ENCODE measurements at regions not wholly inside any gene's neighbourhood (a gene's known extent, or its start where the extent isn't known, plus 50 kb on each side); places are given as distances from the start of the nearest gene placed in this dataset.
A peak's percentile ranks its signal among the peaks of the same experiment; 100 is the strongest.

DNA sequence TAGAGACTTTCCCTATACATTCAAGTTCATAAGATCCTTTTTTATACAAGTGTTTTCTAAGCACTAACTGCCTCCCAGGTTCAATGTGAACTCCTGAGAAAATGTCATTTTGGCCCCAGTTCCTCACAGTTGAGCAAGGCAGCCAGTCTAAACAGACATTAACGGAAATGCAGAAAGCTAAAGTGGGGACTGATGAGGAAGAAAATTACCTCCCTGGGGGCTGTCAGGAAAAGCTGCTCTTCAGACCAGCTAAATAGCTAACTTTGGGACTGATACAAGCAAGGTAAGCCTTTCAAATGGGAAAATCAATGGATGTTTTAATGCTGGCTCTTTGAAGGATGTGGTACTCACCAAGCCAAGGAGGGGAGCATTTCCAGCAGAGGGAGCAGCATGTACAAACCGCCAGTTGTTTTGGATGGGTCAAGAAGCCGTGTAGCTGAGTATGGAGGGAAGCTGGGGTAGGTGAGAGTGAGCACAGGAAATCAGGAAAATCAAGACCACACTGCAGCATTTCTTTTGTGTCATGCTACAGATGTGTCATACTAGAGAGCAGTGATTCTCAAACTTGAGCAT, 180.8 kb upstream of the CHD6 start:
- no peak for DNase-seq (ENCODE audit: low read depth in 2 of 3, low spot score in 1 of 3)

DNA sequence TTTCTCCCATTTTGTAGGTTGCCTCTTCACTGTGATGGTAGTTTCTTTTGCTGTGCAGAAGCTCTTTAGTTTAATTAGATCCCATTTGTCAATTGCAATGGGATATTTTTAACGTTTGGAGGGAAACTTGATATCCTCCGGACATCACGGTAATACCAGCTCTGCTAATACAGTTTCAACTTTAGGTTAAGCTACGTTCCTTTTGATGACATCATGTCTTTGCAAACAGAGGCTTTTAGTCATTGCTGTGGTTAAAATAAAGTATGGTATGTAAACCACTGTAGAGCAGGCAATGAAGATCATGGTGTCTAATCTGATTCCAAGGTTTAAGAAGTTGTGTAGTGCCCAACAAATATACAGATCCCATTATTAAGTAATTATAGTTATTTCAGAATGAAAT, 168.0 kb upstream of the CHD6 start:
- no peak for DNase-seq (ENCODE audit: low read depth in 2 of 3, low spot score in 1 of 3)

DNA sequence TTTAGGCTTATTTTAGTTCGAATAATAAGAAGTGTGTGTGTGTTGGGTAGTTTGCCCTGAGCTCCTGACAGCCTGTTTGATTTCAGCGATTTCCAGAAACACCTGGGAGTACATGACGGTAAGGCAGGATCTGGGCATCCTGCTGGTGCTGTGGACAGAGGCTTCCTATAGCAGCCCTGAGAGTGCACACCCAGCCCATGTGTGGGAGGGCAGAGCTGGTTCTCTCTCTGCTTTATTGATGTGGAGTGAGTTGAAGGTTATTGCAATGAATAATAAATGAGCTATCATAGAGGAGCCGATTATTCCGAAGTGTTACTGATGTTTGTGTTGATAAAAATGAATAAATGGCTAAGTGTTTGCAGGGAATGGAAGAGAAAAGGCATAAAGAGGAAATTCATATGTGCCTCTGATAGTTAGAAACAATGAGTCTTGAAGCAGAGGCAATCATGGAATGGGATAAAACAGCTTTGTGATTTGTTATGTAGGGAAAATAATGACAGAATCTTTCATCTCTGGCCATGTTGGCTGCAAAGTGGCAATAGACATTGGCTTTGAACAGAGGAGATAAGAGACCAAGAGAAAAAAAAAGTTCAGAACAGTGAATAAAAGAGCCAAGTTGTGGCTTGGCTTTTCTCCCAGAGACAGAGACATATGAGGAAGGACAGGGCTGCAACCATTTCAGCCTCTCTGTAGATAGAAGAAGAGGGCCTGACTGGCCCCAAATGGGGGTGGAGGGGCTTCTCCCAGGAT, 166.2 kb upstream of the CHD6 start:
- no peak for DNase-seq (ENCODE audit: low read depth in 2 of 3, low spot score in 1 of 3)

DNA sequence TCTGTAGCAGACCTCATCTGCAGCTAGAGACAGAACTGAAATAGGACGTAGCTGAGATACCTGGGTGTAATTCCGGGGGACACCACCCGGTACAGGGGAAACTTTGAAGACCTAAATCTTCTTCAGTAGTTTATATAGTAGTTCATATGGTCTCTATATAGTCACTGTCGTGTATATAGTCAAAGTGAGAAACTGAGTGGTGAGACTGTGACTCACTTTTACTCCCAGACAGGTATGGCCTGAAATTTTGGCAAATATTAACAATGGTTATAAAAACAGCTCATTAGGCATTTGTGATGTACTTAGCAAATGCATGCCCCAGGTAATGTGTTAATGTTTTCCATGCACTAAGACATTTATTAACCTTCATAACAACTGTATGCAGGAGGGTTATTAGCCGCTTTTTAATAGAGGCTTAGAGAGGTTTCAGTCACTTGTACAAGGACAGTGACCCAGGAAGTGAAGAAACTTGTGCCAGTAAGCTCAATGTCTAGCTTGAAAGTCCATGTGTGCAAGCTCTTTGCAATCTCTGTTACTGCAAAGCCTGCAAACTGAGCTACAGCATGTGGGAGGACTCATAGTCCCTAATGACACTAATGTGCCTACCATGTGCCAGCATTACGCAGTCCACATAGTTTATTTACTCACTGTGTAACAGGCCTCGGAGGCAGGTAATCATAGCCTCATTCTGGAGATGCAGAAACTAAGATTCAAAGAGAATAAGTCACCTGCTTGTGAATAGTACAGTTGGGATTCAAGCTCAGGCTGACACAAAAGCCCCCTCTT, 165.4 kb upstream of the CHD6 start:
- no peak for DNase-seq (ENCODE audit: low read depth in 2 of 3, low spot score in 1 of 3)

DNA sequence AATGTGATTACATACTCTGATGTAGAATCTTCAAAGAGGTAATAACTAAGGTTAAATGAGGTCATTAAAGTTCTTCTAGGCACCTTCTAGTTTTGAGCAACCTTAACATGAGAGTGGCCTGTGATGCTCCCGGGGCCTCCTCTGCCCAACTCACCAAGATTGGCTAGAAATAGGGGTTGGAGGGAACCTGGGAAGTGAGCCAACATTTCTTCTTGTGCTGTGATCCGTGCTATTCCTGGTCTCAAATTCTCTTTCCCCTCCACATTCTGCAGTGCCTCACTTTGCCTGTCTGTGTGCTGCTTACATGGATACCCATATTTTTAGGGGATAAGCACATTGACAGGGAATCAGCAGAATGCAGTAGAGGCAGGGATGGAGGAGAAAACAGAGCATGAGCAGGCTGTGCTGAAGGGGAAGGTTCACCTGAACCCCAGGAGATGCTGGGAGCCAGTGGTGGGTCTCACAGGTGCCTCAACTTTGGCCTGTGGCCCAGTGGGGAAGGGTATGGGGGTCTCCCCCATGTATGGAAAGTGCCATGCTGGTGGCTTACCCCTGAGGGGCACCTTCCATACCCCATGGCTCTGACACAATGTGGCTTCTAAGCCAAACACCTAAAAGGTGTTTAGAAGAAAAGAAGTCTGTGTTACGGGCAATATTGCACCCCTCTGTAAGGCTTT, 164.7 kb upstream of the CHD6 start:
- DNase-seq (ENCODE audit: low read depth in 2 of 3, low spot score in 1 of 3), result no peak

- DNase-seq (ENCODE audit: low read depth in 2 of 3, low spot score in 1 of 3), result no peak
Observed at GRCh38 chr20:41782255-41782654, 164.1 kb upstream of the CHD6 start.

GRCh38 chr20:41776421-41776820, 158.2 kb upstream of the CHD6 start:
- no peak for DNase-seq (ENCODE audit: low read depth in 2 of 3, low spot score in 1 of 3)

- no peak for DNase-seq (ENCODE audit: low read depth in 2 of 3, low spot score in 1 of 3)
Observed at GRCh38 chr20:41774291-41774690, 156.1 kb upstream of the CHD6 start.

- no peak for DNase-seq (ENCODE audit: low read depth in 2 of 3, low spot score in 1 of 3)
Observed at GRCh38 chr20:41770965-41771364, 152.8 kb upstream of the CHD6 start.

- no peak for DNase-seq (ENCODE audit: low read depth in 2 of 3, low spot score in 1 of 3)
Observed at GRCh38 chr20:41770427-41770826, 152.2 kb upstream of the CHD6 start.

- no peak for DNase-seq (ENCODE audit: low read depth in 2 of 3, low spot score in 1 of 3)
Observed at GRCh38 chr20:41769592-41770018, 151.4 kb upstream of the CHD6 start.

GRCh38 chr20:41750137-41750536, 132.0 kb upstream of the CHD6 start:
- no peak for DNase-seq (ENCODE audit: low read depth in 2 of 3, low spot score in 1 of 3)

GRCh38 chr20:41748756-41749582, 130.8 kb upstream of the CHD6 start:
- no peak for DNase-seq (ENCODE audit: low read depth in 2 of 3, low spot score in 1 of 3)

- DNase-seq (ENCODE audit: low read depth in 2 of 3, low spot score in 1 of 3), result no peak
Observed at GRCh38 chr20:41748051-41748450, 129.9 kb upstream of the CHD6 start.

GRCh38 chr20:41747226-41747625, 129.0 kb upstream of the CHD6 start:
- DNase-seq (ENCODE audit: low read depth in 2 of 3, low spot score in 1 of 3), result no peak

- no peak for DNase-seq (ENCODE audit: low read depth in 2 of 3, low spot score in 1 of 3)
Observed at GRCh38 chr20:41746635-41747034, 128.5 kb upstream of the CHD6 start.

- peak; percentile 32 to 50 (median 32) for DNase-seq (ENCODE audit: low read depth in 2 of 3, low spot score in 1 of 3)
Observed at GRCh38 chr20:41738604-41739206, 120.5 kb upstream of the CHD6 start.

- no peak for DNase-seq (ENCODE audit: low read depth in 2 of 3, low spot score in 1 of 3)
Observed at GRCh38 chr20:41735949-41736348, 117.8 kb upstream of the CHD6 start.

GRCh38 chr20:41734506-41734945, 116.3 kb upstream of the CHD6 start:
- DNase-seq (ENCODE audit: low read depth in 2 of 3, low spot score in 1 of 3), result peak in 2 of 3 donors; percentile 8 to 19

- no peak for DNase-seq (ENCODE audit: low read depth in 2 of 3, low spot score in 1 of 3)
Observed at GRCh38 chr20:41733151-41733550, 115.0 kb upstream of the CHD6 start.
